Vagina (tissue), 2 donors: ENCODE measurements at regions not wholly inside any gene's neighbourhood (a gene's known extent, or its start where the extent isn't known, plus 50 kb on each side); places are given as distances from the start of the nearest gene placed in this dataset.

Experiments used
- POLR2AphosphoS5 ChIP-seq, 2 donors: sonication (generic); formaldehyde crosslinking; IDR thresholded peaks; one replicate each; pipeline ENCODE4 v1.9.0; 2017; ENCODE audit warnings: antibody characterized with exemption in 2 of 2, mild to moderate bottlenecking in 2 of 2, low read depth in 1 of 2; ENCODE audit not compliant: insufficient read depth in 1 of 2
- TF ChIP-seq, protein P1 (sequence below), 3 experiments: fragments of 450-650 bp in 2 of 3; fragments of 200-600 bp in 1 of 3; sonication (generic) in 1 of 3; IDR thresholded peaks; one replicate each; pipeline ENCODE4 v1.5.1; 2017 to 2019; ENCODE audit warnings: antibody characterized with exemption in 3 of 3, mild to moderate bottlenecking in 2 of 3, moderate library complexity in 2 of 3

DNA sequence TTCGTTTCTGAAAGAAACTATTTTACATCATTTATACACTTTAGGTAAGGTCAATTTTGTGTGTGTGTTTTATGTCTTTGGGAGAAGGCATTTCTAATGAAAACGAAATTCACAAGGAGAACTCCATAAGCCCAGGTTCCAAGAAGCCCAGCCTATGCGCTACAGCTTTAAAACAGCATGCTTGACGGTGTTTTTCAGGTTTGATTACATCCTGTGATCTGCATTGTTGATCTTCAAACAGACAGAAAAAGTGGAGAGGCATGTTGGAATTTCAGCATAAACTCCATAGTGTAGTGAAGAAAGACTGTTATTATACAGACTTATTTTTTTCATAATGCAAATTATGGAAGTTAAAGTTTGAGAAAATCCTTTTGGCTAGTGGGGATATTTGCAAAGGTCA lies 187.6 kb downstream of the TEX36 start:
- TF ChIP-seq, protein P1, sequence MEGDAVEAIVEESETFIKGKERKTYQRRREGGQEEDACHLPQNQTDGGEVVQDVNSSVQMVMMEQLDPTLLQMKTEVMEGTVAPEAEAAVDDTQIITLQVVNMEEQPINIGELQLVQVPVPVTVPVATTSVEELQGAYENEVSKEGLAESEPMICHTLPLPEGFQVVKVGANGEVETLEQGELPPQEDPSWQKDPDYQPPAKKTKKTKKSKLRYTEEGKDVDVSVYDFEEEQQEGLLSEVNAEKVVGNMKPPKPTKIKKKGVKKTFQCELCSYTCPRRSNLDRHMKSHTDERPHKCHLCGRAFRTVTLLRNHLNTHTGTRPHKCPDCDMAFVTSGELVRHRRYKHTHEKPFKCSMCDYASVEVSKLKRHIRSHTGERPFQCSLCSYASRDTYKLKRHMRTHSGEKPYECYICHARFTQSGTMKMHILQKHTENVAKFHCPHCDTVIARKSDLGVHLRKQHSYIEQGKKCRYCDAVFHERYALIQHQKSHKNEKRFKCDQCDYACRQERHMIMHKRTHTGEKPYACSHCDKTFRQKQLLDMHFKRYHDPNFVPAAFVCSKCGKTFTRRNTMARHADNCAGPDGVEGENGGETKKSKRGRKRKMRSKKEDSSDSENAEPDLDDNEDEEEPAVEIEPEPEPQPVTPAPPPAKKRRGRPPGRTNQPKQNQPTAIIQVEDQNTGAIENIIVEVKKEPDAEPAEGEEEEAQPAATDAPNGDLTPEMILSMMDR (IDR thresholded peaks at IDR 0.05), result no peak
- TF ChIP-seq POLR2AphosphoS5 (IDR thresholded peaks at IDR 0.05; ENCODE audit: insufficient read depth in 1 of 2, low read depth in 1 of 2), result no peak
